ENCODE measurements at regions not wholly inside any gene's neighbourhood (a gene's known extent, or its start where the extent isn't known, plus 50 kb on each side); places are given as distances from the start of the nearest gene placed in this dataset.

- ChIA-PET POLR2A (no interaction called here), CTCF (no interaction called here)
- no peak for TF ChIP-seq CTCF (IDR thresholded peaks at IDR 0.05; ENCODE audit: control extremely low read depth, extremely low read depth, low read depth, missing control alignments)
- DNase-seq (ENCODE audit: extremely low spot score): no peak
Measured at GRCh38 chr2:221336967-221337366, 235.1 kb downstream of the EPHA4 start.

- no peak for TF ChIP-seq CTCF (IDR thresholded peaks at IDR 0.05; ENCODE audit: control extremely low read depth, extremely low read depth, low read depth, missing control alignments)
- DNase-seq (ENCODE audit: extremely low spot score): no peak
- ChIA-PET POLR2A (no interaction called here), CTCF (no interaction called here)
Measured at GRCh38 chr2:221337957-221338685, 234.0 kb downstream of the EPHA4 start.

- DNase-seq (ENCODE audit: extremely low spot score): no peak
- no peak for TF ChIP-seq CTCF (IDR thresholded peaks at IDR 0.05; ENCODE audit: control extremely low read depth, extremely low read depth, low read depth, missing control alignments)
- ChIA-PET POLR2A (no interaction called here), CTCF (no interaction called here)
Measured at GRCh38 chr2:221342388-221342787, 229.7 kb downstream of the EPHA4 start.

- TF ChIP-seq CTCF (IDR thresholded peaks at IDR 0.05; ENCODE audit: control extremely low read depth, extremely low read depth, low read depth, missing control alignments): no peak
Measured at GRCh38 chr2:221343524-221343923, 228.6 kb downstream of the EPHA4 start.

GRCh38 chr2:221345516-221345915, 226.6 kb downstream of the EPHA4 start:
- ChIA-PET POLR2A (no interaction called here), CTCF (no interaction called here)
- no peak for DNase-seq (ENCODE audit: extremely low spot score)
- no peak for TF ChIP-seq CTCF (IDR thresholded peaks at IDR 0.05; ENCODE audit: control extremely low read depth, extremely low read depth, low read depth, missing control alignments)

More at GRCh38 chr2:221343524-221343923, 228.6 kb downstream of the EPHA4 start:
- POLR2A ChIA-PET: no interaction called here
- CTCF ChIA-PET: interaction anchor here (1.7 kb wide), 1 partner anchor 29 kb away, joined by 3 read pairs; no protein-coding TSS in a partner anchor
- peak; percentile 27 for DNase-seq (ENCODE audit: extremely low spot score)

- no peak for DNase-seq (ENCODE audit: extremely low spot score)
- ChIA-PET CTCF (interaction anchor here (1.4 kb wide), 1 partner anchor 26 kb away, joined by 3 read pairs; no protein-coding TSS in a partner anchor), POLR2A (no interaction called here)
- no peak for TF ChIP-seq CTCF (IDR thresholded peaks at IDR 0.05; ENCODE audit: control extremely low read depth, extremely low read depth, low read depth, missing control alignments)
Measured at GRCh38 chr2:221346411-221346810, 225.7 kb downstream of the EPHA4 start.

Data from GM10248 (cell line).